ENCODE measurements at regions not wholly inside any gene's neighbourhood (a gene's known extent, or its start where the extent isn't known, plus 50 kb on each side); places are given as distances from the start of the nearest gene placed in this dataset.

- DNase-seq = no peak
These were observed 63.2 kb upstream of the NABP1 start for GRCh38 chr2:191614759-191615158.

GRCh38 chr2:191615596-191615995, 62.3 kb upstream of the NABP1 start:
- no peak for DNase-seq

- DNase-seq = no peak
These were observed 60.4 kb upstream of the NABP1 start for GRCh38 chr2:191617575-191617974.

GRCh38 chr2:191618046-191618780, 59.7 kb upstream of the NABP1 start:
- DNase-seq = no peak

GRCh38 chr2:191618786-191619185, 59.1 kb upstream of the NABP1 start:
- DNase-seq = no peak

DNA sequence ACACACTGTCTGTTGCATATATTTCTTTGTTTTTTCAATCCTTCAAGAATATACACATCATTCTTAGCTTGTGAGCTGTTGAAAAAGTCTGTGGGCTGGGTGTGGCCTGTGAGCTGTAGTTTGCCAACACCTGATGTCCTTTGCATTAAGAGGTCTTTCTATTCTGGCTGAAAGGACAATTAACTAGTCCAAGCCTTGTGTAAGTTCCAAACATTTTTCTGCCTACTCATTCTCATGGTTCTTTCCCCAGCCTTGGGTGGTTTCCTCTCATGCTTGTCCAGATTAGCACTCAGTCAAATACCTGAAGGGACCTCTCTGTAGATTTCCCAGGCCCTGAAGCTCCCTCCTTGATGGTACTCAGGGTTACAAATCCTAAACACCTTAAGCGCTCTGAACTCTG, 57.8 kb upstream of the NABP1 start:
- no peak for DNase-seq

DNA sequence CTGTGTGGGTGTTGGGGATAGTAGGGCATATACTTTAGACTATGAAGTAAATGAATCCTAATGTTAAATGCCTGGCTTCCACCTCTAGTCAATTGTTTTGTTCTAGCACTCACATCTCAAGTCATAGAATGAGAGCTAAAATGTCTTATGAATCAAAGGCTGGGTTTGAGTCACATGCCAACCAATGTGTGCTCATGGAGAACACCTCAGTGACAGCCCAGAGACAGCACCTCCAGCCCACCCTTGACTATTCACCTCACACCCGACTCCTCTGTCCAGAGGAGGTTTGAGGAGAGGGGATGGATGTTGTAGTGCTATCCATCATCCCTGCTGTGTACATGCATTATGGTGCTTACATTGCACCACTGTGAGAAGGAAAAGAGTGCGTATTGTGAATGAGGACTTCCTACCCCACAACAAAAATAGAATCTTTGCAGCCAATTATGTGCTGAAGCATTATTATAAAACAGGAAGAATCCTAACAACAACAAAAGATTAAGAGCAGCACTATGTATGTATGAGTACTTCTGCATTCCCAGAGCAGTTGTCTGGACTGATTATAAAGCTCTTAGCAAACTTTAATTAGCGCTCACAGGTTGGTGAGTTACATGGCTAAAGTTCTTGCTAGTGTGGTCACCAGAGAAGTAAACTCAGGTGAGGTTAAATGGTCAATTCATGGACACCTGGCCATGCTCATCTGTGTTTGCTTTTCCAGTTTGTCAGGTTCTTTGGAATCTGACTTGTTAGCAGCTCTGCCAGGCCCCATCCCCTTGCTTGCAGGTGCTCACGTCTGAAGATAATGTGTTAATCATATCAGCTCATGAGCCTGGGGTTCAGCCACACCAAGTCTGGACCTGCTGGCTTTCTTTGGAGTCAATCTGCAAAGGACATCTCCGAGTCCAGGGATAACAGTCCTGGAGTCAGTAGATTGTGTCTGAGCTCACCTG, 55.3 kb upstream of the NABP1 start:
- no peak for DNase-seq

DNA sequence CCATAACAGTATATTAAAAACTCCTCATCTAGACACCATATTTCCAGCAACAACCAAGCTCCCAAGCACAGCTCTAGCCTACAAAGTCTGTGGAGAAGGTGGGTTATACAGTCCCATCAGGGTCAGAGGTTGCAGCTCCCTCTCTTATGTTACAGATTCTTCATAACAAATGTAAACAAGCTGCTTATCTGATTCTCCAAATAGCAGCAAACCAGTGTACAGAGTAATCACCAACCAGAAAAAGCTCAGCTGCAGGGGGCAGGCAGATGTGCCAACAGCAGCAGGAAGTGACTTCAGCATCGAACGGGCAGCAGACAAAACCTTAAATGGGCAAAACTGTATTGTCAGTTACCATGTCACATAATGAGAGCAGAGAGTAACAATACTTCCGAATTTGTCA, 52.9 kb upstream of the NABP1 start:
- DNase-seq = peak; percentile 7

GRCh38 chr2:191625446-191625845, 52.5 kb upstream of the NABP1 start:
- no peak for DNase-seq

DNA sequence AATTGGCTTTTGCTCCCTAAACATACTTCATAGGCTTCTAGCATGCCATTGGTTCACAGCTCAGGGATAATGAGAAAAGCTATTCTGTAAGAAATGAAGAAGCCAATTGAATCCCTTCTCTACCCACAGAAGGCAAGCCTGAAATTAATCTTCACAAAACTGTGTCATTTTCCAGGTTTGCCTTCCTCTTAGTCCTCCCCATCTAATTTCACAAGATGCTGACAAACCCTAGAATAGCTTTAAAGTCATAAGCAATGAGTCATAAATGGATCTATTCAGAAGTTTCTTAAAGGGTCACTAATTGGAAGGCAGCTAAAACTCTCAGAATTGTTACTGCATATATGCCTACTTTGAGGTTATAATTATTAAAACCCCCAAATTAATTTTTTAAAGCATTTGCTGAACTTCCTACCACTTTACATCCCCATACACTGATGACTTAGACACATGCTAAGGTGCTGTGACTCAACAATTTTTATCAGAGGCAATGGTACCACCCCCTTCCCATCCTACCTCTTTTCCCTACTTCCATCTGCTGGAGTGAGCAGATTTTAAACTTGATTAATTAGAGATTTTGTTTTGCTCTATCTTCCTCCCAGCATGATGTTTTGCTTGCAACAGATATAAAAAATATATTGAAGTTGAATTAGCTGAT, 51.3 kb upstream of the NABP1 start:
- DNase-seq = no peak

DNA sequence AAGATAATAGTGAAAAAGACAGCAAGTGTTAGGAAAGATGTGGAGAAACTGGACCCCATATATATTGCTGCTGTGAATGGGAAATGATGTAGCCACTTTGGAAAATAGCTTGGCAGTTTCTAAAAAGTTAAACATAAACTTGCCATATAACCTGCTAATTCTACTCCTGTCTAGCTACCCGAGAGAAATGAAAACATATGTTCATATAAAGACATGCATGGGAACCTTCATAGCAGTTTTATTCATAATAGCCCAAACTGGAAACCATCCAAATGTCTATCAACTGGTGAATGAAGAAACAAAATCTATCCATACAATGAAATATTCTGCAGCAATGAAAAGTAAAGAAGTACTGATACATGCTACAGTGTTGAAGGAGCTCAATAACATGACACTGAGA, 50.4 kb upstream of the NABP1 start:
- no peak for DNase-seq
